GM21529 (cell line): ENCODE measurements at regions not wholly inside any gene's neighbourhood (a gene's known extent, or its start where the extent isn't known, plus 50 kb on each side); places are given as distances from the start of the nearest gene placed in this dataset.

ENCODE experiments used
- ATAC-seq: cut with Tn5 transposase; IDR thresholded peaks from one replicate; pipeline ENCODE4 v1.9.1; 2021; ENCODE audit not compliant: unreplicated experiment

- no peak for ATAC-seq
These were observed 89.2 kb upstream of the PRSS58 start for GRCh38 chr7:142347091-142347490.

GRCh38 chr7:142345811-142346210 lies 88.0 kb upstream of the PRSS58 start:
- ATAC-seq, result no peak

GRCh38 chr7:142338633-142339501 lies 81.0 kb upstream of the PRSS58 start:
- ATAC-seq, result no peak

- ATAC-seq, result no peak
These were observed 79.5 kb upstream of the PRSS58 start for GRCh38 chr7:142337054-142338001.

- ATAC-seq, result no peak
These were observed 76.9 kb upstream of the PRSS58 start for GRCh38 chr7:142334806-142335205.

- no peak for ATAC-seq
These were observed 76.4 kb upstream of the PRSS58 start for GRCh38 chr7:142334236-142334635.

- no peak for ATAC-seq
These were observed 74.6 kb upstream of the PRSS58 start for GRCh38 chr7:142332421-142332820.

- ATAC-seq, result no peak
These were observed 74.1 kb upstream of the PRSS58 start for GRCh38 chr7:142331941-142332340.

- no peak for ATAC-seq
These were observed 71.4 kb upstream of the PRSS58 start for GRCh38 chr7:142329062-142329790.

GRCh38 chr7:142328551-142328950 lies 70.7 kb upstream of the PRSS58 start:
- ATAC-seq, result no peak

GRCh38 chr7:142327628-142328405 lies 70.0 kb upstream of the PRSS58 start:
- no peak for ATAC-seq

- peak; percentile 67 for ATAC-seq
These were observed 65.8 kb upstream of the PRSS58 start for GRCh38 chr7:142323706-142324105.

GRCh38 chr7:142321391-142321790 lies 63.5 kb upstream of the PRSS58 start:
- ATAC-seq, result no peak

GRCh38 chr7:142320883-142321282 lies 63.0 kb upstream of the PRSS58 start:
- no peak for ATAC-seq

GRCh38 chr7:142319970-142320369 lies 62.1 kb upstream of the PRSS58 start:
- no peak for ATAC-seq

GRCh38 chr7:142314281-142314680 lies 56.4 kb upstream of the PRSS58 start:
- ATAC-seq, result no peak

- no peak for ATAC-seq
These were observed 55.7 kb upstream of the PRSS58 start for GRCh38 chr7:142313528-142313927.

- no peak for ATAC-seq
These were observed 54.0 kb upstream of the PRSS58 start for GRCh38 chr7:142311876-142312275.

- no peak for ATAC-seq
These were observed 51.1 kb upstream of the PRSS58 start for GRCh38 chr7:142308918-142309317.

- no peak for ATAC-seq
These were observed 50.5 kb upstream of the PRSS58 start for GRCh38 chr7:142308326-142308725.
